NCI-H345 (cell line): ENCODE measurements at regions not wholly inside any gene's neighbourhood (a gene's known extent, or its start where the extent isn't known, plus 50 kb on each side); places are given as distances from the start of the nearest gene placed in this dataset.
"Not testable (repeated sequence)": the region's sequence is repeated elsewhere in the genome, so short reads cannot be mapped to it uniquely, and the experiment has no call there.

Source experiments
- DNase-seq: peaks from one replicate; lab custom pipeline; 2025; lab: John Stamatoyannopoulos, UW

DNA sequence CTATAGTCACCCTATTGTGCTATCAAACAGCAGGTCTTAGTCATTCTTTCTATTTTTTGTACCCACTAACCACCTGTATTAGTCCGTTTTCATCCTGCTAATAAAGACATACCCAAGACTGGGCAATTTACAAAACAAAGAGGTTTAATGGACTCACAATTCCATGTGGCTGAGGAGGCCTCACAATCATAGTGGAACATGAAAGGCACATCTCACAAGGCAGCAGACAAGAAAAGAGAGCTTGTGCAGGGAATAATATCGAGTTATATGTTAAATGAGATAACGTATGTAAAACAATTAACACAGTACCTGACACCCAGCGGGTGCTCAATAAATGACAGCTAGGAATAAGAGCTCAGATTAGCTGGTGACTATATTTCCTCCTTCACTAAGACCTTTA is 88.1 kb upstream of the WDR44 start:
- no peak for DNase-seq

DNA sequence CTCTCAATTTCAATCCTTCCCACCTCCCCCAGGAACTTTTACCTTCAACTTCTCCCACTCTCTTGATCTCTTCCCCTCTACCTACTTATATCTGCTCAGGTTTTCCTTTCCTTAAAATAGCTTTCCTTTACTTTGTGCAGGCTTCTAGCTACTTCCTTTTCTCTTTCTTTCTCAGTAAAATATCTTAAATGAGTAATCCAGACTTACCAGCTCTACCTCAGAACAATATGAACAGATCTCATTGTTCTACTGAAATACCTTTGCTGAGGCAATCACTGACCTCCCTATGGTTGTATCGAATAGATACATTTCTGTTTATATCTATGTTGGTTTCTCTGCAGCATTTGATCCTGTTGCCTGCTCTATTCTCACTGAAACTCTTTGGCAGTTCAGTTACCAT is 86.7 kb upstream of the WDR44 start:
- no peak for DNase-seq

DNA sequence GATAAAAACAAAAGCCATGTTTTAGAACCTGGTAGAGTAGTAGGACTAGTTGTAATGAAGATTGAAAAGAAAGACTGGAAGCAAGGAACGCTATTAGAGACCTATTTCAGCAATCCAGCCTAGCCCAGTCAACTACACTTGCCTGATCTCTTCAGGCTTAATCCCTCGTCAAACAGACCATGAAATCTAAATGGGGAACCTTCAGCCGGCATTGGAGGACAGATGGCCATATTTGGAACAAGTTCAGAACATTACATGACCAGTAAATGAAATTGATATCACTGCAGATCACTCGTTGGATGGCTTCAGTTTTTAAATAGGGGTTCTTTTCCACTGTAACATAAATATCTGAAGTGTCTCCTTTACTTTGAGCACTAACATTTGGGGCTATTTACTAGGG is 84.8 kb upstream of the WDR44 start:
- DNase-seq, result no peak

DNA sequence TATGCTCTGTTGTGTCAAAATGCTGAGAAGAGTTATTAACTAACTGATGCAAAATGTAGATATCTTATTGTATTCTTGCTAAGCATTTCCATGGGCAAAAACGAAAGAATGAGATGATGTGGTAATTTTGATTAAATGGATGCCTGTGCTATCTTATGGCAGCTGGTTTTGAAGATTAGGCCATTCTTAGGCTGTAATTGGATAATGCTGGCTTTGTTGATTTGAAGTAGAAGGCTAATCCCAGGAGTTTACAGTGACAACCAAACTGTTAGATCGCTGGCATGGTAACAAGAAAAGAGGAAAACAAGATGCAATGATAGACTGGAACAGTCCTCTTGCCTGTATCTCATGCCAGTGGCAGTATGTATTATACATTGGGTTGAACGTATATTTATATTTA is 74.1 kb upstream of the WDR44 start:
- DNase-seq, result no peak

DNA sequence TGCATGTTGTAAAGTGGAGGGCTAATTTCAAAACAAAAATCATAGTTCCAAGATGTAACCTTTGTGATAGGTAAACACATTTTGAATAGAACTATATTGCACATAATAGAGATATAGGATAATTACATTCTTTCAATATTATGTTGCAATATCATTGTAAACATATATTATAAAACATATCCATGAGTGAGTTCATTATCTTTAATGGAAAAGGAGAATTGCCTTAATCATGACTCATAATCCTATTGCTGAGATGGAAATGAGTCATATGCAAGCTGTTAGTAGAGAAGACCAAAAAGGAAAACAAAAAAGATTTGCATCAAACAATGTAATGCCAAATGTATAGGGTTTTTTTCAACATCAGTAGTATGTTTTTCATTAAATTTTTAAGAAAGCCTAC is 73.7 kb upstream of the WDR44 start:
- no peak for DNase-seq

DNA sequence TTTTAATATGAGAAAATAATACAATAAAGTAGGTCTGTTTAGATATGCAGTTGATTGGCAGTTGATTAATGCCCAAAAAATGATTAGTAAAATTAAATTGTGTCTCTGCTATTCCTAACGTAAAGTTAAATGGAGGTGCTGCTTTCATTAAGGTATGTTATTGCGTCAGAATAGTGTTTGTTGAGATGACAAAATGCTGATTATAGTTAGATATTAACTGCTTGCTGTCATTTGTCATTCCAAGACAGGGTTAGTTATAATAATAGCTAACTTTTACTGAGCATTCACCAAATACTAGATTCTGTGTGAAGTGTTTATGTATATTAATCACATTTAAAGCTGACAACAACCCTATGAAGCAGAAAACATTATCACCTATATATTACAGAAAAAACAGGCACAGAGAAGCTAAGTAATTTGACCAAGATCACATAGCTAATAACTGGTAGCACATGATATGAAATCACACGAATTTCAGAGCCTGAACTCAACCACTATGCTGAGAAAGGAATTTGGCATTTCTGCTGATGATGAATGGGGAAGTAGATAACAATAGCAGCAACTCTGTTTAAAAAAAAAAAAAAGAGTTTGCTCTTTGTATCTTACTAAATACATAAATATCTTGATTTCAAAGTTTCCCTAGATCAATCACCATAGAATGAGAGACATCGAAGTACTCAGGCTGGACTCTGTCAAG is 59.7 kb upstream of the WDR44 start:
- no peak for DNase-seq

DNA sequence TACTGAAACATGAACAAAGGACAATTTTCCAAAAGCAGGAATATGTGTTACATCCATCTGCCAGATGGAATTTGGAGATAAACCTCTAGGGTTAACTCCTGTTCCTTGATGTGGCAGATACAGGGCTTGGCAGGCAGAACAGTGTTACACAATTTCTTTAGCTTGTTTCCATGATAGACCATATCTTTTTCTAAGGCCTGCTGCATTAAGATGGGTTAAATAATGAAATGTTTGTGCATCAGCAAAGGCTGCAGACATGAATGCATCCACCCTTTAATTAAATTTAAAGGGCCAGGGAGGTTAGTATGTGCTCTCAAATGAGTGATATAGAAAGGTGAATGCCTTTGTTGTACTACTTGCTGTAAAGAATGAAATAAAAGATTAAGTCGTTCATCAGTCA is 50.1 kb upstream of the WDR44 start:
- DNase-seq, result not testable (repeated sequence)
